ENCODE measurements at regions not wholly inside any gene's neighbourhood (a gene's known extent, or its start where the extent isn't known, plus 50 kb on each side); places are given as distances from the start of the nearest gene placed in this dataset.
"Not testable (repeated sequence)": the region's sequence is repeated elsewhere in the genome, so short reads cannot be mapped to it uniquely, and the experiment has no call there.

- no peak for DNase-seq
Measured at GRCh38 chr2:184030989-184031388, 567.3 kb upstream of the ZNF804A start.

DNA sequence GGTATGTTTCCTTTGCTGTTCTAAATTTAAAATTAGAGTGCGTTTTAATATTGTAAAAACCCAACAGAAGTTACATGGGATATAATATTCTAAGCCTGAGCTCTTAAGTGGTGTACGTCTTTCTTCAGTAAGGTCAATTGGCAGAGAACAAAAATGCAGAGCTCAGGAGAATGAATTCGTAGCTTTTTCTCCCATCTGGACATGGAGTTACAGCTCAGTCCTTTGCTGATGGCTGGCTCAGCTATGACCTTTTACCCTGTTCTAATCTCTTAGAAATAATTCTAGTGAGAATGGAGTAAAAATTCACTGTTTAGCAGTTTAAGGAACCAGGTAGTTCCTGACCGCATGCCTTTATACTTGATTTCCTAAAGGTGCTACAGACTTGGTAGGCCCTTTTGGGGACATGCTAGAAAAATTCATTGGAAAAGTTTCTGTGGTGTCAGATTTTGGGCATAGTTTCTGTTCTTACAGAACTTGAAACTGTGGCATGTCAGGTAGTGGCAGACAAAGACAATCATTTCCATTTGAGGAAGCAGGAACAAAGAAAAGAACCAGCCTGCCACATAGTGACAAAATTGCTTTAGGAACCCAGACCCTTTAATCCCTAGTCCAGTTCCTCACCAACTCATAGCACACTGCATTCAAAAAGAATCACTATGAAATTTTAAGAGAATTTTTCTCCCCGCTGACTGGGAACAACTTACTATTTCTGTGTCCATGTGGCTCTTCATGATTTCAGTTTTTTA, 566.8 kb upstream of the ZNF804A start:
- no peak for DNase-seq

- DNase-seq, result no peak
Measured at GRCh38 chr2:184032983-184033382, 565.3 kb upstream of the ZNF804A start.

DNA sequence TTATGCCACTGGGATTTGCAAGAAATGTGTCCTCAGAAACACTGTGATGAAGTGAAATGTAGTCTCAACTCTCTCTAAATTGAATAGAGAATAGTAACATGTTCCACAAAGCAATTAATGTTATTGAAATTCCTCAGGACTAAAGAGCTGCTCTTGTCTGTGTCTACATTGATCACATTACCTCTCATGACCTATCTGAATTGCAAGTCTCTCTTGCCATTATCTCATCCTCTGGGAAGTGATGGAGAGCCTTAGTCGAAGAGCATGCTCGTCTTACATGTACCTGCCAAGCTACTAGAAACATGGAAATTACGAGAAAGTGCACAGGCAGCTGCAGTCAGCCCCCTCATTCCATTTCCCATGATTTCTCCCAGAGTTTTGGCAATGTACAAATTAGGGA, 561.1 kb upstream of the ZNF804A start:
- DNase-seq, result no peak

GRCh38 chr2:184039493-184039892, 558.8 kb upstream of the ZNF804A start:
- no peak for DNase-seq

DNA sequence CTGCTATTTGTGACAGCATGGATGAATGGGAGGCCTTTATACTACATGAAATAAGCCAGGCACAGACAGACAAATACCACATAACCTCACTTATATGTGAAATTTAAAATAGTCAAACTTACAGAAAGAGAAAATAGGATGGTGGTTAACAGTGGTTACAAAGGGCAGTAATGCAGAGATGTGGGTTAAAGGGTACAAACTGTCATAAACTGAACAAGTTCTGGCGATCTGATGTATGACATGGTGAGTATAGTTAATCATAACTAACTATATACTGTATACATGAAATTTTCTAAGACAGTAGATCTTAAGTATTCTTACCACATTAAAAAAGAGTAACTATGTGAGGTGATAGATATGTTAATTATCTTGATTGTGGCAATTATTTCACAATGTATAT, 558.1 kb upstream of the ZNF804A start:
- DNase-seq, result no peak

DNA sequence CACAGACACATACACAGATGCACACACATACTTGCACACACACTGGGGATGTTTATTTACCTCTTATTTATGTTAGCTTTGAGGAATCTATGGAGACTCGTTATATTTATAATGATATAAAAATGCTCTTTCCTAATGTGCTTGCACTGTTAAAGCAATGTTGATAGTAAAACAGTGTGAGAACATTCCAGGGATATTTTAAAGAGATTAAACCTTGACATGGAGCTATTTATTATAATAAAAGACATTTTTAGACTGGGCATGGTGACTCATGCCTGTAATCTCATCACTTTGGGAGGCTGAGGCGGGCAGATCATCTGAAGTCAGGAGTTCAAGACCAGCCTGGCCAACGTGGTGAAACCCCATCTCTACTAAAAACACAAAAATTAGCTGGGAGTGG, 557.3 kb upstream of the ZNF804A start:
- no peak for DNase-seq

- no peak for DNase-seq
Measured at GRCh38 chr2:184041777-184042176, 556.6 kb upstream of the ZNF804A start.

GRCh38 chr2:184047536-184047935, 550.8 kb upstream of the ZNF804A start:
- DNase-seq, result no peak

DNA sequence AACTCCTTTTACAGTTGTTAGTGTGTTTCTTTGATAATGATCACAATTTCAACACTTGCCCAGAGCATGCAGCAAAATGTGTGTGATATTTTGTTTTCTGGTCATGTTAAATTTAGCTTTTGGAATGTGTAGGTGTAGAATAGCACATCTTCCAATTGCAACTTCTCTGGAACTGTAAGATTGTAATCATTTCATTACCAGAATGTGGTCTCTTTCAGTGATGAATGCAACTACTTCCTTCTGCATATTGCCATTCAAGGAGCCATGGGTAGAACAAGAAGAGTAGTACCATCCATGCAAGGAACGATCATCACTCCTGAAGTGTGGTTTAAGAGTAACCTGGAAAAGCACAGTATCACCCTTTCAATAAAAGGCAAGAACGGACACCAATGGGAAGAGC, 548.8 kb upstream of the ZNF804A start:
- no peak for DNase-seq

GRCh38 chr2:184053326-184053725, 545.0 kb upstream of the ZNF804A start:
- peak; percentile 51 for DNase-seq

GRCh38 chr2:184054419-184054818, 543.9 kb upstream of the ZNF804A start:
- not testable (repeated sequence) for DNase-seq

GRCh38 chr2:184057910-184058309, 540.4 kb upstream of the ZNF804A start:
- DNase-seq, result no peak

GRCh38 chr2:184060268-184060667, 538.1 kb upstream of the ZNF804A start:
- not testable (repeated sequence) for DNase-seq

GRCh38 chr2:184067502-184067901, 530.8 kb upstream of the ZNF804A start:
- no peak for DNase-seq

DNA sequence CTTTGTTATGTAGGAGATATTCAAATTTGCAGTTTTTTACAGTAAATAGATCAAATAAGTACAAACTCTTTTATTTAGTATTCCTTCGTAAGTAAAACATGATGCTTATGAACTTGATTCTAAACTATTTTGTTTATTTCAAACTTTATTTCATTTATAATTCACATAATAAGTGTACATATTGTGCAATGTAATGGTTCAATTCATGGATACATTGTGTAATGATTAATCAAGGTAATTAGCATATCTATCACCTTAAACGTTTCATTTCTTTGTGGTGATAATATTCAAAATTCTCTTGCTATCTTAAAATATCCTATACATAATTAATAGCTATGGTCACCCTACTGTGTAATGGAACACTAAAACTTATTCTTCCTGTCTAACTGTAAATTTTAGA, 525.9 kb upstream of the ZNF804A start:
- no peak for DNase-seq

GRCh38 chr2:184078496-184078895, 519.8 kb upstream of the ZNF804A start:
- DNase-seq, result no peak

DNA sequence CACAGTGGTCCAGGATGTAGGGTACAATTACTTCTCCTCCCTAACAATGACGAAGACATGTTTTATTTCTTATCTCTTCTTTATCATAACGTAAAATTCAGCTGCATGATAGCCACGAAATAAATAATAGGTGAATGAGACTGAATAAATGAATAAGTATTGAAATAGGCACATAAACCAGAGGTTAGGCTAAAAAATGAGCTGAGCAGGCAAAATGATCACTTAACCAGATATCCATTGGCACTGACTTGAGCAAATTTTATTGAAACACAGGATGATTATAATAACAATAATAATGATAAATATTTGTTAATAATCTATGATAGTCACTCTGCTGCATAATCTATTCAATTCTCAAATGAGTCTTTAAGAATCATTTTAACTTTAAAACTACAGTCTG, 506.9 kb upstream of the ZNF804A start:
- DNase-seq, result no peak

DNA sequence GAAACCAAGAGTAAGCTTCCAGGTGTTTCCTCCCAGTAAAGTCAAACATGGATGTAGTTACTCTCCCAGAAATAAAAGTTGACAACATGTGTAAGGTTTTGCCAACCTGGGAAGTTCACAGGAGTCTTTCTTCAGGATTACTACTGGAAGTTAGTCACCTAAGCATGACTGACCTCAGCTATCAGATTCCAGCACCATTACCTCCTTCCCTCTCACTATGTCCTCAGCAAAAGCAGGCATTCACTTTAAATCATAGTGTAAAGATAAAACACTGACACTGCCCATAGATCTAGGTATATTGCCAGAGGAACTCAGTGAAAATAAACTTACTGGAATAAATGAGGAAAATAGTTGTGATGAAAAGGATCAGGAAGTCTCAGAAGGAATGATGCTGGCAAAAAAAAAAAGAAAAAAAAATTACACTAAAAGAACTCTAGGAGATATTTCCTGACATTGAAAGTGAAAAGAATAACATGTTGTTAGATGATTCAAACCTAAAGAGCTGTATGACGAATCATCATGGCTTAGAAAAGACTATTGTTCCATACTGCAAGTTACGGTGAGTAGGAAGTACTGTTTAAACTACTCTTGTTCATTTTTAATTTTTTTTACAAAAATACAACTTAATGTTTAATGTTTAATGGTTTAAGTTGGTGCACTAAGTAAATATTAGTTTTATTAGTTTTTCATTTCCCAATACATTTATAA, 484.5 kb upstream of the ZNF804A start:
- DNase-seq, result no peak

GRCh38 chr2:184114439-184114838, 483.9 kb upstream of the ZNF804A start:
- DNase-seq, result no peak

GRCh38 chr2:184119989-184120800, 478.1 kb upstream of the ZNF804A start:
- no peak for DNase-seq

- no peak for DNase-seq
Measured at GRCh38 chr2:184125867-184126266, 472.5 kb upstream of the ZNF804A start.

GRCh38 chr2:184129073-184129472, 469.3 kb upstream of the ZNF804A start:
- no peak for DNase-seq

GRCh38 chr2:184137955-184138354, 460.4 kb upstream of the ZNF804A start:
- no peak for DNase-seq
